ENCODE measurements at regions not wholly inside any gene's neighbourhood (a gene's known extent, or its start where the extent isn't known, plus 50 kb on each side); places are given as distances from the start of the nearest gene placed in this dataset.

GRCh38 chr13:44101347-44102083, 221.8 kb downstream of the LACC1 start:
- DNase-seq: peak; percentile 33

GRCh38 chr13:44103429-44104196, 223.9 kb downstream of the LACC1 start:
- DNase-seq: no peak

- DNase-seq: no peak
Observed at GRCh38 chr13:44104197-44104490, 224.4 kb downstream of the LACC1 start.

GRCh38 chr13:44104969-44105368, 225.3 kb downstream of the LACC1 start:
- no peak for DNase-seq

GRCh38 chr13:44106266-44107152, 226.8 kb downstream of the LACC1 start:
- no peak for DNase-seq

- DNase-seq: no peak
Observed at GRCh38 chr13:44107357-44108121, 227.8 kb downstream of the LACC1 start.

- DNase-seq: peak; percentile 34
Observed at GRCh38 chr13:44108331-44108858, 228.7 kb downstream of the LACC1 start.

GRCh38 chr13:44110091-44110621, 230.5 kb downstream of the LACC1 start:
- DNase-seq: no peak

- no peak for DNase-seq
Observed at GRCh38 chr13:44111701-44112100, 232.0 kb downstream of the LACC1 start.

GRCh38 chr13:44112700-44113329, 233.1 kb downstream of the LACC1 start:
- no peak for DNase-seq

GRCh38 chr13:44116562-44117332, 237.0 kb downstream of the LACC1 start:
- peak; percentile 78 for DNase-seq

GRCh38 chr13:44117351-44117750, 237.6 kb downstream of the LACC1 start:
- DNase-seq: peak; percentile 72

- no peak for DNase-seq
Observed at GRCh38 chr13:44117816-44118215, 238.1 kb downstream of the LACC1 start.

- DNase-seq: no peak
Observed at GRCh38 chr13:44118881-44119280, 239.2 kb downstream of the LACC1 start.

GRCh38 chr13:44120043-44120442, 240.3 kb downstream of the LACC1 start:
- DNase-seq: no peak

- no peak for DNase-seq
Observed at GRCh38 chr13:44120849-44121755, 241.4 kb downstream of the LACC1 start.

- no peak for DNase-seq
Observed at GRCh38 chr13:44124352-44124751, 244.6 kb downstream of the LACC1 start.

GRCh38 chr13:44125943-44126469, 246.3 kb downstream of the LACC1 start:
- no peak for DNase-seq

- DNase-seq: no peak
Observed at GRCh38 chr13:44128552-44129001, 245.0 kb upstream of the SERP2 start.

Measured in hematopoietic multipotent progenitor cell treated with erythropoietin and hydrocortisone succinate and interleukin-3 and kit ligand, for 4 days (in vitro differentiated cells).